ENCODE measurements at regions not wholly inside any gene's neighbourhood (a gene's known extent, or its start where the extent isn't known, plus 50 kb on each side); places are given as distances from the start of the nearest gene placed in this dataset.
"Not testable (repeated sequence)": the region's sequence is repeated elsewhere in the genome, so short reads cannot be mapped to it uniquely, and the experiment has no call there.

DNA sequence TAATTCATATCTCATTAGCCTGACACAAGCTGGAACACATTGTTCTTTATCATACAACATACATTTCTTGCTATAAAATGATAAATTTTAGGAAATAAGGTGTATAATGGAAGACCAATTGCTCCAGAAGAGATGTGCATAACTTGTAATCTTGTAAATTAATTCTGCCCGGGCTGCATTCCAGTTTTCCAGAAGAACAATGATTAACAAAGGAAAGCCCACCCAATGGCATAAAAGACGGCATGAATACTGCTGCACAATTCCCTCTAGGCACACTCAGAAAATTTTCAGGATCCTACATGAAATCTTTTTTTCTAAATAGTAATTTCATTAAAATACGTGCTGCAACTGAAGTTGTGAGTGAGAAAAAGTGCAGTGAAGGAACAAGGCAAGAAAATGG is 137.4 kb upstream of the KRR1 start:
- no peak for DNase-seq (ENCODE audit: low spot score)
- no peaks in the 10 kb centered on the region for H4K20me1 ChIP-seq (ENCODE audit: low read depth)
- H3K27me3 ChIP-seq: no peaks in the 10 kb centered on the region
- Mint-ChIP-seq H3K4me3 (no peak overlapping the region), H3K36me3 (no peaks in the 10 kb centered on the region), H3K27ac (no peak overlapping the region), H3K9me3 (no peaks in the 10 kb centered on the region), H3K27me3 (ENCODE audit: insufficient read depth, low read depth) (peaks cover 6% of the 10 kb centered on the region), H3K4me1 (peaks cover 21% of the 10 kb centered on the region)
- TF ChIP-seq CTCF (IDR thresholded peaks at IDR 0.05) (no peak), EZH2phosphoT487 (IDR thresholded peaks at IDR 0.05) (no peak), EZH2 (IDR thresholded peaks at IDR 0.05) (no peak)
- no peak overlapping the region for H2AFZ ChIP-seq (replicated peaks)
- H3K27ac ChIP-seq: no peak overlapping the region
- H3K4me2 ChIP-seq: no peak overlapping the region
- H3K36me3 ChIP-seq: no peaks in the 10 kb centered on the region
- H3K9ac ChIP-seq: no peak overlapping the region
- H3K9me3 ChIP-seq (ENCODE audit: low read depth): no peaks in the 10 kb centered on the region
- no peaks in the 10 kb centered on the region for H3F3A ChIP-seq (ENCODE audit: low read depth)
- no peak overlapping the region for H3K4me3 ChIP-seq
- no peaks in the 10 kb centered on the region for H3K79me2 ChIP-seq (ENCODE audit: low read depth)
- no peaks in the 10 kb centered on the region for H3K4me1 ChIP-seq

GRCh38 chr12:75646329-75647210 is 135.2 kb upstream of the KRR1 start:
- no peaks in the 10 kb centered on the region for H3K27me3 ChIP-seq
- DNase-seq (ENCODE audit: low spot score): no peak
- Mint-ChIP-seq H3K9me3 (no peaks in the 10 kb centered on the region), H3K4me1 (peaks cover 26% of the 10 kb centered on the region), H3K27ac (no peak overlapping the region), H3K4me3 (no peak overlapping the region), H3K36me3 (no peaks in the 10 kb centered on the region), H3K27me3 (ENCODE audit: insufficient read depth, low read depth) (peaks cover 6% of the 10 kb centered on the region)
- no peak overlapping the region for H3K9ac ChIP-seq
- H3F3A ChIP-seq (ENCODE audit: low read depth): no peaks in the 10 kb centered on the region
- no peaks in the 10 kb centered on the region for H3K4me1 ChIP-seq
- H4K20me1 ChIP-seq (ENCODE audit: low read depth): no peaks in the 10 kb centered on the region
- H3K27ac ChIP-seq: no peak overlapping the region
- H3K79me2 ChIP-seq (ENCODE audit: low read depth): no peaks in the 10 kb centered on the region
- TF ChIP-seq EZH2phosphoT487 (IDR thresholded peaks at IDR 0.05): no peak
- TF ChIP-seq EZH2 (IDR thresholded peaks at IDR 0.05): no peak
- H3K9me3 ChIP-seq (ENCODE audit: low read depth): no peaks in the 10 kb centered on the region
- no peaks in the 10 kb centered on the region for H3K36me3 ChIP-seq
- H3K4me2 ChIP-seq: no peak overlapping the region
- H2AFZ ChIP-seq (replicated peaks): no peak overlapping the region
- no peak overlapping the region for H3K4me3 ChIP-seq

DNA sequence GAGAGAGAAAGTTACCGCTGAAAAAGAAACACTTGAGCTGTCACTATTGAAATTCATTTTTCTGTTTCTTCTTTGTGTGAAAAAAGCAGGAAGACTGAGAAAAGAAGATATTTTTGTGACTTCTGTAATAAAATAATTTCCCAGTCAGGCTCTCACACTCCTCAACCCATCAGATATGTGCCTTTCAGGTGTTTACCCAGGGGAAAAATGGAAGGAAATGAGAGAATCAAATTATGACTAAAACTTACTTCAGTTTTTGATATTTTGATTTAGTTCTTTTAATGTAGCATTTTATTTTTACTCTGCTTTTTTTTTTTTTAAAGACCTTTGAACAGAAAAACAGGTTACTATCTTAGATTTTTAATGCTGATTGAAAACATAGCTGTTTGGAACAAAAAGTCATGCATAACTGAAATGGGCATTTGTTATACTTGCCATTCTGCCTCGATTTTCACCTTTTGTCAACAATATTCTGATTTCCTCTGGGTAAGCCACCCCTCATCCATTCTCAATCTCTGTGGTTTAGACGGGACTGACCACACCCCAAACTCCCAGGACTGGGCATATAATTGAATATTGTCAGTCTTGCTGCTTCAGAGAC is 133.2 kb upstream of the KRR1 start:
- H3K27ac Mint-ChIP-seq: no peak overlapping the region
- Histone ChIP-seq H3K36me3 (no peaks in the 10 kb centered on the region), H3K4me2 (no peak overlapping the region), H2AFZ (replicated peaks) (no peak overlapping the region), H3K27ac (no peak overlapping the region), H3K9ac (no peak overlapping the region), H3K4me1 (no peaks in the 10 kb centered on the region), H3F3A (ENCODE audit: low read depth) (no peaks in the 10 kb centered on the region), H3K79me2 (ENCODE audit: low read depth) (no peaks in the 10 kb centered on the region), H4K20me1 (ENCODE audit: low read depth) (no peaks in the 10 kb centered on the region), H3K9me3 (ENCODE audit: low read depth) (no peaks in the 10 kb centered on the region), H3K4me3 (no peak overlapping the region), H3K27me3 (no peaks in the 10 kb centered on the region)
- no peak for DNase-seq (ENCODE audit: low spot score)
- H3K36me3 Mint-ChIP-seq: no peaks in the 10 kb centered on the region
- no peaks in the 10 kb centered on the region for H3K27me3 Mint-ChIP-seq (ENCODE audit: insufficient read depth, low read depth)
- H3K4me3 Mint-ChIP-seq: no peak overlapping the region
- H3K9me3 Mint-ChIP-seq: no peaks in the 10 kb centered on the region
- TF ChIP-seq EZH2 (IDR thresholded peaks at IDR 0.05) (no peak), CTCF (IDR thresholded peaks at IDR 0.05) (no peak), EZH2phosphoT487 (IDR thresholded peaks at IDR 0.05) (no peak)
- peaks cover 36% of the 10 kb centered on the region for H3K4me1 Mint-ChIP-seq

GRCh38 chr12:75643119-75643518 is 131.7 kb upstream of the KRR1 start:
- Mint-ChIP-seq H3K4me1 (peaks cover 34% of the 10 kb centered on the region), H3K27ac (peak overlapping the region; percentile 90)
- not testable (repeated sequence) for H3K36me3 ChIP-seq; H3K9me3 Mint-ChIP-seq; H3K4me3 Mint-ChIP-seq; H3K9ac ChIP-seq; H3K4me1 ChIP-seq; H3F3A ChIP-seq (ENCODE audit: low read depth); H3K4me2 ChIP-seq; DNase-seq (ENCODE audit: low spot score); H3K36me3 Mint-ChIP-seq; H3K79me2 ChIP-seq (ENCODE audit: low read depth); H3K9me3 ChIP-seq (ENCODE audit: low read depth); H3K27me3 ChIP-seq; H3K27ac ChIP-seq; H3K4me3 ChIP-seq; H4K20me1 ChIP-seq (ENCODE audit: low read depth); H2AFZ ChIP-seq (replicated peaks); H3K27me3 Mint-ChIP-seq (ENCODE audit: insufficient read depth, low read depth)
